HG03460 (cell line): ENCODE measurements at regions not wholly inside any gene's neighbourhood (a gene's known extent, or its start where the extent isn't known, plus 50 kb on each side); places are given as distances from the start of the nearest gene placed in this dataset.

Source experiments
- ATAC-seq: cut with Tn5 transposase; IDR thresholded peaks from one replicate; pipeline ENCODE4 v1.9.1; 2021; ENCODE audit not compliant: unreplicated experiment

- ATAC-seq: no peak
Measured at GRCh38 chr4:110675426-110675825, 52.5 kb upstream of the PITX2 start.

DNA sequence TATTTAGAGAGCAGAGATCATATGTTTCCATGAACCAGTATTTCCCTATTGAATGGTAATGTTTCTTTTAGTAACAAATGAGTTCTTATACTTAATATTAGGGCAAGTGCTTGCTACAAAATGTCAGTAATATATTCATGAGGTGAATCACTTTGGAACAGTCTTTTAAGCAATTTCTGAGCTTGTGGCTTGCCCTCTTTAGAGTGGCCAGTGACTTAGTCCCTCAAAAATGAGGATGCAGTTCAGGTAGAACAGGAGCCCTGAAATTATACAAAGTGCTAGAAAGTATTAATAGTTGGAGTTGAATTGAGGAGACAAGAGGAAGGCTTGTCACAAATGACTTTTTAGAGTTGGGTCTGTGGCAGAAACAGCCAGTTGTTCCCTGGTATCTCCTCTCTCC lies 53.4 kb upstream of the PITX2 start:
- no peak for ATAC-seq

DNA sequence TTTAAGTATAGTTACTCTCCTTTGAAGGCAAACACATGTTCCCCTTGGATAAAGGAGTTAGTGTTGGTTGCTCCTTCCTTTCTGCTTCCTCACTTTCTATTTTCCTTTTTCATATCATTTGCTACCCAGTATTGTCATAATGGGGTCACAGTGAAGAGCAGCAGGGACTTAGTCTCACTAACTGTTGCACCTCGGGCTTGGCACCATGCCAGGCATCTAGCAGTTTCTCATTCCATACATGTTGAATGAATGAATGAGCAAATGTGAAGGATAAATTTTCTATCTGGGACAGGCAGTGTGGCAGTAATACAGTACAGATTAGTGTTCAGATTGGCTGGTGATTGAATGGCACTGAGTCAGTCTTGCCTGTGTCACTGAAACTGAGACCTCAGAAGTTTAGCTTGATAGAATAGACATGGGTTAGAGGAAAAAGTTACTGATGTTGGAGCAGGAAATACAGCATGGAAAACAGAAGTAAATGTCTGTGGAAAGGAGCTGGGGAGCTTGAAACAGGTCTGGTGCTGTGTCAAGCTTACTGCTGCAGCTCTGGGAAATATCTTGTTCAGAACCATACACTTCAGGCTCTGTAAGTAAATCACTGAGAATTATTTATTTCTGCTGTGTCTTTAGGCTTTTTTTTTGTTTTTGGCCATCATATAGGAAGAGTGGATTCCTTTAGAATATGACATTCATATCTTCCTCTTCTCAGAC lies 55.8 kb upstream of the PITX2 start:
- ATAC-seq: no peak

DNA sequence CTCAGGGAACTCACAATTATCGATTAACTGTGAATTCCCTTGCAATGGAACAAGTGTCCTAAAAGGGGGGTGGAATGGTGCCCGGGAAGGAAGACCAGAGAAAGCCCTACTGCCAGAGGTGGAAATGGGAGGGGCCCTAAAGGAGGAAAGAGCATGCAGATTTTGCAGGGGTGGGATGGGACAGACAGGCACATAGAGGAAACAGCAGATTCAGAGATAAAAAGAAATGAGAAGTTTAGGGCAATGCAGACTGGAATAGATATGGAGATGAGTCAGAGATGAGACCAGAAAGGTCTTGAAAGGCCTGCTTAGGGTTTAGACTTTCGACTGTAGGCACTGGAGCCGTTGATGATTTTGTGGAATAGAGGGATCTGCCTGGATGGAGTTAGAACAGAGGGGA lies 57.4 kb upstream of the PITX2 start:
- ATAC-seq: no peak

DNA sequence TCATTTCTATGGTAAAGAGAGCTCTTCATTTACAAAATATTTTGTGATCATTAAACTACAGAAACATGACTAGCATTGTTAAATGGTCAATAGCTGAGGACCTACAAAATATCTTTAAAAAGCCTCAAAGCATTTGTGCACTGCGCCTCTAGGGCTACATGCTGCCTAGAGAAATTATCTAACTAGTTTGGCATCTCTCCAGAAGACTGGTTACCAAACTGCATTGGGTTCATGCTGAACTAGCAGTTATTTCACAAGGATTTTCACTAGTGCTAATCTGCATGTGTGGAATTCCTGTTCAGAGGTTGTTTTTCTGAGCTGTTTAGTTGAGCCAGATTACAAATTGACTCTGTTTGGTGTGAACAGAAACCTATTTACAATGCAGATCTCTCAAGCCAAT lies 58.5 kb upstream of the PITX2 start:
- ATAC-seq: no peak

GRCh38 chr4:110682311-110682710 lies 59.4 kb upstream of the PITX2 start:
- no peak for ATAC-seq

DNA sequence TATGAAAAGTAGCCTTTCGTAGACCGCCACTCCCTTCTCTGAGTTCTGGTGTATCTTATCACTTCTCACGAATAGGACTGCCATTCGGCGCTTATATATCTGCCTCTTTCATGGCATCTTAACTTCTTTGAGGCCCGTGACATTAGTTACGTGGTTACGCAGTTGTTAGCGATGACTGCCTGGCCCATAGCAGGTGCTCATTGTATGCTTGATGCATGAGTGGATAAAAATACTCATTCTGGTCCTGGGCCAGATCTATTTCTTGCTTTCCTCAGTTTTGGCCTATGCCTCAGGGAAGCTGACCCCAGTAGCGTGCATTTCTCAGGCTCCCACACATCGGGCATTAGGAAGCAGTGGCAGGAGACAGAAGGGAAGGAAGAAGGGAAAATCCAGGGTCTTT lies 60.7 kb upstream of the PITX2 start:
- no peak for ATAC-seq

GRCh38 chr4:110702326-110702725 lies 79.4 kb upstream of the PITX2 start:
- no peak for ATAC-seq

DNA sequence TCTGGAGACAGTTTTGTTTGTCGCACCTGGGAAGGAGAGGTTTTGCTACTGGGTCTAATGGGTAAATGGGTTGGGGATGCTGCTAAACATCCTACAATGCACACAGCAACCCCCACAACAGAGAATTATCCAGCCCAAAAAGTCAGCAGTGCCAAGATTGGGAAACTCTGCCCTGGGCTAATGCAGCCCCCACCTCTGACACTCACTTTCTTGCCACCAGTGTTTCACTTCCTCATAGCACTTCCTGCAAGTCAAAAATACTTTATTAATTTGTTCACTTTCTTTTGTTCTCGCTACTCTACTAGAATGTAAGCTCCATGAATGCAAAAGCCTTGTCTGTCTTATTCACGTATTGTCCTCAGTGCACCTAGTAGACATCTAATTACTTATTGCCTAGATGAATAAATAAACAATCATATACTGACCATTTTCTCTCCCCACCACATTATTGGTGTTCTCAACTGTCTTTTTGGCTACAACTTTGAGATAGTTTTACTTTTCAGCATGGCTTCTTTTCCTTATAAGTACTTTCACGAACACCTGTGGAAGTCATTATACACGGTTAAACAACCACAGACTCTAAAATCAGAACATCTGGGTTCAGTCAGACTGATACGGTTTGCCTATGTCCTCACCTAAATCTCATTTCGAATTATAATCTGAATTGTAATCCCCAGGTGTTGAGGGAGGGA lies 82.0 kb upstream of the PITX2 start:
- peak; percentile 81 for ATAC-seq

GRCh38 chr4:110705440-110705782 lies 82.5 kb upstream of the PITX2 start:
- ATAC-seq: peak; percentile 18

GRCh38 chr4:110710070-110710469 lies 87.2 kb upstream of the PITX2 start:
- ATAC-seq: no peak

DNA sequence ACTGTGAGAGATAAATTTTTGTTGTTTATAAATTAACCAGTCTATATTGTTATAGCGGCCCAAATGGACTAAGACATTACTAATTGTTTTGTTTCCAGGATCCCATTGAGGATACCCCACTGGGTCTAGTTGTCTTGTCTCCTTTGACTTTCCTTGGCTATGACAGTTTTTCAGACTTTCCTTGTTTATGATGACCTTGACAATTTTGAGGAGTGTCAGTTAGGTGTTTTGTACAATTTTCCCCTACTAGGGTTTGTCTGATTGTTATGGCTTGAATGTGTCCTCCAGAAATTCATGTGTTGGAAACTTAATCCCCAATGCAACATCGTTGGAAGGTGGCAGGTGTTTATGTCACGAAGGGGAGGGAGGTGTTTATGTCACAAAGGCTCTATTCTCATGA lies 89.6 kb upstream of the PITX2 start:
- no peak for ATAC-seq

DNA sequence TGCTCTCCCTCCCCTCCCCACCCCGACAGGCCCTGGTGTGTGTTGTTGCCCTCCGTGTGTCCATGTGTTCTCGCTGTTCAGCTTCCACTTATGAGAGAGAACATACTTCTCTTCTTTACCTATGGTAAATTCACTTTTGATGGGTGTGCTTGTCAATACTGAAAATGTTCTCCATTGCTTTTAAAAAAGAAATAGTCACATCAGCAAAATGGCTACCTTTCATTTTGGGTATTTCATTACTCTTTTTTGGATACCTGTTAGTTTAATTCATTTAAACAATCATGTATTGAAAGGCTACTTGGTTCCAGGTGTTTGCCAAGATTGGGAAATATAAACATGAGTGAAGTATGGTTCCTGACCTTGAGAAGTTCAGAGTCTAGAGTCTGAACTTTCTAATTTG lies 107.4 kb upstream of the PITX2 start:
- no peak for ATAC-seq

DNA sequence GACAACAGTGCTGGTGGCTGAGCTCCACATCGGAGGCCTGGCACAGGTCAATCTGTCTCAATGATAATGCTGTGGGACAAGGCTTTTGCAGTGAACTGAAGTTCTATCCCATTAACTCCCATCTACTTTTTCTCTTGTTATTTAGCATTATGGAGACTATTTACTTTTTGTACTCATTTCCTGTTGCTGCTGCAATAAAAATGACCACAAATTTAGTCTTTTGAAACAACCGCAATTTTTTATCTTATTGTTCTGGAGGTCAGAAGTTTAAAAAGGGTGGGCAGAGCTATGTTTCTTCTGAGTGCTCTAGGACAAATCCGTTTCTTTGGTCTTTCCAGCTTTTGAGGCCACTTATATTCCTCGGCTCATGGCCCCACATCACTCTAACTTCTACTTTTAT lies 111.0 kb upstream of the PITX2 start:
- no peak for ATAC-seq

DNA sequence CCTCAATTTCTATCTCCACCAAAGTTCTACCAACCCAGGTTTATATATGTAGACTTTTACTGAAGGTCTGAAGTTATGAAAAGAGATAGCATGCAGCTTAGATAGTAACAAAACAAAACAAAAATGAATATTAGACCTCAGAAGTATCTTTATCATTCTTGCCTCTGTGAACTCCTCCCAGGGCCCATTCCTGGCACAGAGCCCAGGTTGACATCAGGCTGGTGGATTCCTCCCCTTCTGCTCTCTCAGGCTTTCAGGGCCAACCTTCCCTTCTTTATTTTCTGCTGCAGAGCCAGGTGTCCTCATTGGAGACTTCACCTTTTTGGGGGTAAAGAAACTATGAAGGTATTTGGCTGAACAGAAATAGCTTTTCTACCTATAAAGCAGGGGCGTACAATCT lies 112.8 kb upstream of the PITX2 start:
- no peak for ATAC-seq

DNA sequence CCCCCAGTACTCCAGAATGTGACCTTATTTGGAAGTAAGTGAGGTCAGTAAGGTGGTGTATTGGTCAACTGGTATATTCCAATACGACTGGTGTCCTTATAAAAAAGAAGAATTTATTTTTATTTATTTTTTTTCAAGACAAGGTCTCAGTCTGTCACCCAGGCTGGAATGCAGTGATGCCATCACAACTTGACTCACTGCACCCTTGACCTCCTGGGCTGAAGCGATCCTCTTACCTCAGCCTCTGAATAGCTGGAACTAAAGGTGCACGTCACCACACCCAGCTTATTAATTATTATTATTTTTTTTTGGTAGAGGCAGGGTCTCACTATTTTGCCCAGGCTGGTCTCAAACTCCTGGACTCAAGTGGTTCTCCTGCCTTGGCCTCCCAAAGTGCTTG lies 115.1 kb upstream of the PITX2 start:
- ATAC-seq: no peak

DNA sequence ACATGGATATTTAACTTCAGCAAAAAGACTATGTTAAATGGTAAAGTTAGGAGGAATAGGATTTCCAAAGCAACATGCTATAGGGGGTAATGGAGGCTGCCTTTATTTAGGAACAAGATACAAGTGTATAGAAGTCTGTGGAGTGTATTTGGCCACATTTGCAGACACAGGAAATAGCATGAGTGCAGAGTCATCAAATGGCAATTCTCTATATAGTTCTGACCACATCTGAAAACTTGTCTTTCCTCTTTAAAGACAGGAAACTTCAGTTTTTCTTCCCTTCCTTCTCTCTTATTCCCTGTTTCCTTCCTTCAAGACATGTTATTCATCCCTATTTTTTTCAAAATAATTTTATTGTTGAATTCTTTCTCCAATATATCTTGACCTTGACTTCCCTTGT lies 119.3 kb upstream of the PITX2 start:
- ATAC-seq: no peak

DNA sequence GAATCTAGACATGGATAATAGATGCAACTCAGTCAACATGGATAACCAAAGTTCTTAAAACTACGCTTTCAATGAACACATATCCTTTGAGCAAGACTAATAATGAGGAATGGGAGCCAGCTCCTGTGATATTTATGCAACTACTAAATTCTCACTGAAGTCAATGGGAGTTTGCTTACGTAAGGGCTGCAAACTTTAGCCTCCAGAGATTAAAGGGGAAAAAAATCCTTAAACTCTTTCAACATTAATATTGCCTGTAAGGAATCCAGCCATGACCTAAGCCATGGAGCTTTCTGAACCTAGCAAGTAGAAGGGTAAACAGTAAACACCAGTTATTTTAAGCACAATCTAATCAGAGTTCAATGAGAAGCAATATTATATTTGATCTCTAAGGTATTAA lies 125.2 kb upstream of the PITX2 start:
- ATAC-seq: no peak

- no peak for ATAC-seq
Measured at GRCh38 chr4:110751183-110751582, 128.3 kb upstream of the PITX2 start.

- ATAC-seq: no peak
Measured at GRCh38 chr4:110751986-110752385, 129.1 kb upstream of the PITX2 start.

GRCh38 chr4:110753466-110753865 lies 130.6 kb upstream of the PITX2 start:
- ATAC-seq: no peak

- ATAC-seq: no peak
Measured at GRCh38 chr4:110754716-110755115, 131.8 kb upstream of the PITX2 start.

DNA sequence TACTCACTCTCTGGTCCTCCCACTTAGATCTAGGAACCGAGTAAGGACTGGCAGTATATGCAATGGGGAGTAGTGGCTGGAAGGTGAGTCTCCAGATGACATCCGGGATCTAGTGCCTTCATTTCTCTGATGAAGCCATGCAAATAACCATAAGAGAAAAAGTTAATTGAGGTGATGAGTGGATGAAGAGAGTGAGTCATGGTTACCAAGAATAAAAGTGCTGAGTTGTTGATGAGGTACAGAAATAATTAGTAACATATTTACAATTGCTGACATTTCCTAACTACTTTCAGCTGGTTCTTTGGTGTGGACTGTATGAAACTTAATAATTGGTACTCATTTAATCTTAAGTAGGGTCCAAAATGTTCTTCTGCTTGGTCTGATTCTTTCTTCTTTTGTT lies 146.7 kb upstream of the PITX2 start:
- no peak for ATAC-seq
